Lower leg skin (tissue), 3 donors: ENCODE measurements at regions not wholly inside any gene's neighbourhood (a gene's known extent, or its start where the extent isn't known, plus 50 kb on each side); places are given as distances from the start of the nearest gene placed in this dataset.

Experiments used
- POLR2A ChIP-seq, 2 donors: fragments of 450-650 bp; IDR thresholded peaks; one replicate each; pipeline ENCODE4 v1.6.1; 2016 to 2017; ENCODE audit warnings: antibody characterized with exemption in 2 of 2, mild to moderate bottlenecking in 1 of 2, moderate library complexity in 1 of 2
- TF ChIP-seq, protein P1 (sequence below), 3 donors: fragments of 450-650 bp; IDR thresholded peaks; one replicate each; pipeline ENCODE4 v1.5.1; 2016; ENCODE audit warnings: antibody characterized with exemption in 3 of 3, mild to moderate bottlenecking in 3 of 3, moderate library complexity in 2 of 3

GRCh38 chrX:68918202-68918601, 89.4 kb downstream of the EFNB1 start:
- TF ChIP-seq, protein P1, sequence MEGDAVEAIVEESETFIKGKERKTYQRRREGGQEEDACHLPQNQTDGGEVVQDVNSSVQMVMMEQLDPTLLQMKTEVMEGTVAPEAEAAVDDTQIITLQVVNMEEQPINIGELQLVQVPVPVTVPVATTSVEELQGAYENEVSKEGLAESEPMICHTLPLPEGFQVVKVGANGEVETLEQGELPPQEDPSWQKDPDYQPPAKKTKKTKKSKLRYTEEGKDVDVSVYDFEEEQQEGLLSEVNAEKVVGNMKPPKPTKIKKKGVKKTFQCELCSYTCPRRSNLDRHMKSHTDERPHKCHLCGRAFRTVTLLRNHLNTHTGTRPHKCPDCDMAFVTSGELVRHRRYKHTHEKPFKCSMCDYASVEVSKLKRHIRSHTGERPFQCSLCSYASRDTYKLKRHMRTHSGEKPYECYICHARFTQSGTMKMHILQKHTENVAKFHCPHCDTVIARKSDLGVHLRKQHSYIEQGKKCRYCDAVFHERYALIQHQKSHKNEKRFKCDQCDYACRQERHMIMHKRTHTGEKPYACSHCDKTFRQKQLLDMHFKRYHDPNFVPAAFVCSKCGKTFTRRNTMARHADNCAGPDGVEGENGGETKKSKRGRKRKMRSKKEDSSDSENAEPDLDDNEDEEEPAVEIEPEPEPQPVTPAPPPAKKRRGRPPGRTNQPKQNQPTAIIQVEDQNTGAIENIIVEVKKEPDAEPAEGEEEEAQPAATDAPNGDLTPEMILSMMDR (IDR thresholded peaks at IDR 0.05): no peak
- TF ChIP-seq POLR2A (IDR thresholded peaks at IDR 0.05): no peak
